GM23338 (cell line): ENCODE measurements at regions not wholly inside any gene's neighbourhood (a gene's known extent, or its start where the extent isn't known, plus 50 kb on each side); places are given as distances from the start of the nearest gene placed in this dataset.

Experiments used
- ATAC-seq: fragments of 200-7000 bp; cut with Tn5 transposase; 3 replicates; pipeline ENCODE4 v1.9.1; 2020
- DNase-seq: peaks from one replicate; pipeline ENCODE4 v3.0.0-alpha.2; 2015; ENCODE audit warnings: low spot score
- H2AFZ ChIP-seq: fragments of 200-600 bp; sonication (generic); 2 replicates; pipeline ENCODE4 v1.8.0; 2016; ENCODE audit warnings: antibody characterized with exemption, mild to moderate bottlenecking, moderate library complexity
- H3F3A ChIP-seq: fragments of 200-600 bp; sonication (generic); replicated peaks from 2 replicates; pipeline ENCODE4 v1.8.0; 2017; ENCODE audit warnings: antibody characterized with exemption, mixed run types, low read depth
- H3K27ac ChIP-seq: fragments of 200-600 bp; sonication (generic); 2 replicates; pipeline ENCODE4 v1.6.1; 2016; ENCODE audit warnings: low read depth
- H3K27me3 ChIP-seq: fragments of 200-600 bp; sonication (generic); 2 replicates; pipeline ENCODE4 v1.8.0; 2016; ENCODE audit warnings: mild to moderate bottlenecking, mixed run types, moderate library complexity; ENCODE audit not compliant: insufficient read depth
- H3K36me3 ChIP-seq: fragments of 200-600 bp; sonication (generic); 2 replicates; pipeline ENCODE4 v1.8.0; 2016; ENCODE audit warnings: mild to moderate bottlenecking; ENCODE audit not compliant: insufficient read depth
- H3K4me1 ChIP-seq: fragments of 200-600 bp; sonication (generic); 2 replicates; pipeline ENCODE4 v1.8.0; 2016; ENCODE audit warnings: mild to moderate bottlenecking, moderate library complexity; ENCODE audit not compliant: insufficient read depth
- H3K4me2 ChIP-seq: fragments of 200-600 bp; sonication (generic); 2 replicates; pipeline ENCODE4 v1.7.1; 2017; ENCODE audit warnings: mixed run types
- H3K4me3 ChIP-seq: fragments of 200-600 bp; sonication (generic); 2 replicates; pipeline ENCODE4 v1.6.1; 2016; ENCODE audit warnings: mixed run types
- H3K79me2 ChIP-seq: fragments of 200-600 bp; sonication (generic); replicated peaks from 2 replicates; pipeline ENCODE4 v1.8.0; 2017; ENCODE audit warnings: mild to moderate bottlenecking; ENCODE audit not compliant: insufficient read depth
- H3K9me2 ChIP-seq: fragments of 200-600 bp; sonication (generic); 2 replicates; pipeline ENCODE4 v1.8.0; 2017; ENCODE audit not compliant: insufficient read depth
- H4K20me1 ChIP-seq: fragments of 200-600 bp; sonication (generic); replicated peaks from 2 replicates; pipeline ENCODE4 v1.8.0; 2017; ENCODE audit warnings: mild to moderate bottlenecking; ENCODE audit not compliant: insufficient read depth
- H3K27ac Mint-ChIP-seq: 2 replicates; pipeline ENCODE4 v1.8.0; 2020; ENCODE audit warnings: inconsistent platforms, mild to moderate bottlenecking, moderate library complexity, mixed read lengths
- H3K27me3 Mint-ChIP-seq: 3 replicates; pipeline ENCODE4 v1.8.0; 2022; ENCODE audit warnings: low read depth, mild to moderate bottlenecking, moderate library complexity, mixed read lengths, inconsistent platforms; ENCODE audit not compliant: insufficient read depth, poor library complexity
- H3K36me3 Mint-ChIP-seq: 3 replicates; pipeline ENCODE4 v1.8.0; 2021; ENCODE audit warnings: low read depth, mild to moderate bottlenecking, inconsistent platforms, moderate library complexity, mixed read lengths
- H3K4me1 Mint-ChIP-seq: 3 replicates; pipeline ENCODE4 v1.8.0; 2020; ENCODE audit warnings: mild to moderate bottlenecking, inconsistent platforms, mixed read lengths
- H3K4me3 Mint-ChIP-seq: 3 replicates; pipeline ENCODE4 v1.8.0; 2021; ENCODE audit warnings: moderate library complexity, mild to moderate bottlenecking, inconsistent platforms, mixed read lengths
- H3K9me3 Mint-ChIP-seq: 3 replicates; pipeline ENCODE4 v1.8.0; 2020; ENCODE audit warnings: moderate library complexity, mild to moderate bottlenecking, inconsistent platforms, mixed read lengths
- CREB1 ChIP-seq: fragments of 250-450 bp; sonication (Bioruptor Pico); IDR thresholded peaks from 2 replicates; pipeline ENCODE4 v1.5.0; 2020; ENCODE audit warnings: low read depth, mild to moderate bottlenecking, moderate library complexity
- EZH2 ChIP-seq: fragments of 200-600 bp; sonication (generic); IDR thresholded peaks from one replicate; pipeline ENCODE4 v1.8.0; 2017; ENCODE audit warnings: antibody characterized with exemption, mild to moderate bottlenecking, low read depth; ENCODE audit not compliant: unreplicated experiment
- EZH2phosphoT487 ChIP-seq: fragments of 200-600 bp; sonication (generic); IDR thresholded peaks from one replicate; pipeline ENCODE4 v1.8.1; 2018; ENCODE audit warnings: antibody characterized with exemption; ENCODE audit not compliant: unreplicated experiment
- NANOG ChIP-seq: IDR thresholded peaks from 2 replicates; pipeline ENCODE4 v1.6.1; 2016; ENCODE audit warnings: antibody characterized with exemption, borderline replicate concordance
- STAT1 ChIP-seq: IDR thresholded peaks from one replicate; pipeline ENCODE4 v1.6.1; 2016; ENCODE audit warnings: antibody characterized with exemption; ENCODE audit not compliant: unreplicated experiment
- TF ChIP-seq, protein P1 (sequence below): IDR thresholded peaks from 2 replicates; pipeline ENCODE4 v1.6.1; 2016; ENCODE audit warnings: antibody characterized with exemption

DNA sequence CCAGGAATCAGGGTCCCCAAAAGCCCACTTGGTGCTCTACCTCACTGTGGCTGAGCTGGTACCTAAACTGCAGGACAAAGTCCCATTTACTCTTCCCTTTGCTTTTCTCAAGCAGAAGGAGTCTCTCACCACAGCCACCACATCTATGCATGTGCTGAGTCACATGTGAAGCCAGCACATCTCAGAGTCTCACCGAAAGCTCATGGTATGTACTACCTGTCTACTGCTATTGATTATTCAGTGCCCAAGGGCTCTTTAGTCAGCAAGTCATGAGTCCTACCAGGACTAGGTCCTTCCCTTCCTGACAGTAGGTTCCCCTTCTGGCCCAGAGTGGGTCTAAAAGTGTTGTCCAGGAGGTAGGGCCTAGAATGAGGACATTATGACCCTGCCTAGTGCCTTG is 130.7 kb upstream of the NTRK2 start:
- no peaks in the 10 kb centered on the region for H3K27me3 Mint-ChIP-seq
- no peak overlapping the region for H3K4me2 ChIP-seq
- TF ChIP-seq NANOG (no peak), CREB1 (CRISPR knock-in tag) (no peak), EZH2 (no peak), EZH2phosphoT487 (no peak)
- TF ChIP-seq, protein P1, sequence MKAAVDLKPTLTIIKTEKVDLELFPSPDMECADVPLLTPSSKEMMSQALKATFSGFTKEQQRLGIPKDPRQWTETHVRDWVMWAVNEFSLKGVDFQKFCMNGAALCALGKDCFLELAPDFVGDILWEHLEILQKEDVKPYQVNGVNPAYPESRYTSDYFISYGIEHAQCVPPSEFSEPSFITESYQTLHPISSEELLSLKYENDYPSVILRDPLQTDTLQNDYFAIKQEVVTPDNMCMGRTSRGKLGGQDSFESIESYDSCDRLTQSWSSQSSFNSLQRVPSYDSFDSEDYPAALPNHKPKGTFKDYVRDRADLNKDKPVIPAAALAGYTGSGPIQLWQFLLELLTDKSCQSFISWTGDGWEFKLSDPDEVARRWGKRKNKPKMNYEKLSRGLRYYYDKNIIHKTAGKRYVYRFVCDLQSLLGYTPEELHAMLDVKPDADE = no peak
- no peak overlapping the region for H3K27ac ChIP-seq
- H3K27me3 ChIP-seq = no peaks in the 10 kb centered on the region
- DNase-seq (no peak), ATAC-seq (no peak)
- H4K20me1 ChIP-seq = no peaks in the 10 kb centered on the region
- no peak overlapping the region for H2AFZ ChIP-seq
- H3K4me1 ChIP-seq = peaks cover 12% of the 10 kb centered on the region; the same call in 1 of the 2 replicates
- H3K27ac Mint-ChIP-seq = no peak overlapping the region
- peaks cover 20% of the 10 kb centered on the region for H3K4me1 Mint-ChIP-seq
- H3K36me3 Mint-ChIP-seq = peaks cover 23% of the 10 kb centered on the region
- H3K36me3 ChIP-seq = no peaks in the 10 kb centered on the region
- no peak overlapping the region for H3K4me3 ChIP-seq
- no peaks in the 10 kb centered on the region for H3K79me2 ChIP-seq
- peaks cover 31% of the 10 kb centered on the region for H3K9me3 Mint-ChIP-seq
- H3K4me3 Mint-ChIP-seq = no peak overlapping the region
- no peaks in the 10 kb centered on the region for H3F3A ChIP-seq
- H3K9me2 ChIP-seq = peaks cover 7% of the 10 kb centered on the region; the same call in 1 of the 2 replicates

DNA sequence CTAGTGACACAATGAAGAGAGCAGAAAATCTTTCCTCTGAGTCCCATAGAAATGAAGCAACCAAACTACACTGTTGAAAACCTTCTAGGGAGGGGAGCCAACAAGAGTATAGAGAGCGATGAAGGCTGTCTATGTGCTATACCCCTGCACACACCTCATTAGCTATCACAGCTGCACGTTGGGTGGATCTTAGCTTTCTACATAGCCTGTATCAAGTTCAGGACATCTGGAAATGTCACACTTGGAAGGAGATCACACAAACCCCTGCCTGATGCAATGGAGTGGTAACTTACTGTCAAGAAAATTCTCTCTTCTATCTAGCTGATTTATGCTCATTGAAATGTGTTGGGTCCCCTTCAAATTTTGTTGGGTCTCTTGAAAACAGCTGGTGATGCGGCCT is 127.0 kb upstream of the NTRK2 start:
- H3K36me3 ChIP-seq = no peaks in the 10 kb centered on the region
- peaks cover 7% of the 10 kb centered on the region; the same call in 1 of the 2 replicates for H3K9me2 ChIP-seq
- H3K27ac Mint-ChIP-seq = 0 out of 2 replicates have a peak overlapping the region, but pooled peaks have one; percentile 6
- no peak overlapping the region for H3K4me2 ChIP-seq
- H3K4me1 Mint-ChIP-seq = peaks cover 8% of the 10 kb centered on the region
- no peaks in the 10 kb centered on the region for H3F3A ChIP-seq
- H2AFZ ChIP-seq = 0 out of 2 replicates have a peak overlapping the region, but pooled peaks have one; percentile 25
- H3K9me3 Mint-ChIP-seq = peaks cover 5% of the 10 kb centered on the region
- DNase-seq = no peak
- H3K79me2 ChIP-seq = no peaks in the 10 kb centered on the region
- H3K4me3 Mint-ChIP-seq = no peak overlapping the region
- H3K36me3 Mint-ChIP-seq = 0 out of 3 replicates have a peak, but pooled peaks cover 4% of the 10 kb centered on the region
- ATAC-seq = no peak
- no peaks in the 10 kb centered on the region for H3K27me3 ChIP-seq
- H3K4me3 ChIP-seq = no peak overlapping the region
- H3K27ac ChIP-seq = no peak overlapping the region
- peaks cover 5% of the 10 kb centered on the region; the same call in 1 of the 2 replicates for H3K4me1 ChIP-seq
- TF ChIP-seq STAT1 = no peak
- no peak for TF ChIP-seq NANOG
- no peaks in the 10 kb centered on the region for H4K20me1 ChIP-seq
- no peaks in the 10 kb centered on the region for H3K27me3 Mint-ChIP-seq

DNA sequence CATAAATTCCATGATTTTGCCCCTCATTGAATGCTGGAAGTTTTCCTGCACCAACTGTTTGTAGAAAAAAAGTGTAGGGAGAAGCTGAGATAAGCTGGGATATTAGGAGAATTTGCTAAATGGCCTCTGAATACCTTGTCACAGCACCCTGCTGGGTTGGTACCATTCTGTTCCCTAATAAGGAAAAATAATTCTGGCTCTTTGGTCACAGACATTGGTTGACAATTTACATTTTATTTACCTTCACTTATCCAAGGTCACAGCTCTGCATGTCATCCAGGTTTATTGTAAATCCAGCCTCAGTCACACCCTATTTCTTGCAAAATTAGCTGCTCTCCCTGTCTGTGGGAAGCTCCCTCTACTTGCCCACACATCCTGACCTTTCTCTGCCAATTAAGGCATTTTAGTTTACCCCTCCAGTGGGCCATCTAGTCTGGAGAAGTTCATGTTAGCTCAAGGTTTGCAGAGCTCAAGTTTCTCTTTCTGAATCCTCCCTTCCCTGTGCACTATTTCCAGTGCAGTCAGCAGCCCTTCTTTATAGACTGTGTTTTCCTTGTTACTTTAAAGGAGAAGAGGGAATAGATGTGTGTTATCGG is 115.4 kb upstream of the NTRK2 start:
- Mint-ChIP-seq H3K27ac (peak overlapping the region; percentile 66), H3K4me3 (no peak overlapping the region), H3K4me1 (peaks cover 28% of the 10 kb centered on the region), H3K9me3 (no peaks in the 10 kb centered on the region; the same call in 2 of the 3 replicates), H3K27me3 (peaks cover 6% of the 10 kb centered on the region), H3K36me3 (no peaks in the 10 kb centered on the region)
- Histone ChIP-seq H3K9me2 (no peaks in the 10 kb centered on the region; the same call in 1 of the 2 replicates), H3F3A (no peaks in the 10 kb centered on the region), H4K20me1 (no peaks in the 10 kb centered on the region), H3K27ac (no peak overlapping the region), H3K4me2 (no peak overlapping the region), H3K4me3 (no peak overlapping the region), H3K4me1 (0 out of 2 replicates have a peak, but pooled peaks cover 4% of the 10 kb centered on the region), H3K36me3 (no peaks in the 10 kb centered on the region), H2AFZ (no peak overlapping the region), H3K79me2 (no peaks in the 10 kb centered on the region), H3K27me3 (no peaks in the 10 kb centered on the region)
- TF ChIP-seq CREB1 (CRISPR knock-in tag) (no peak), NANOG (no peak), EZH2phosphoT487 (no peak)
- no peak; the same call in 2 of the 3 replicates for ATAC-seq
- peak; percentile 14 for DNase-seq
